Ascending aorta (tissue), 2 donors: ENCODE measurements at regions not wholly inside any gene's neighbourhood (a gene's known extent, or its start where the extent isn't known, plus 50 kb on each side); places are given as distances from the start of the nearest gene placed in this dataset.

Experiments used
- DNase-seq, 2 donors: peaks; one replicate each; pipeline ENCODE4 v3.0.0-alpha.2; 2019; ENCODE audit warnings: low spot score in 2 of 2
- H3K27ac ChIP-seq, 2 donors: fragments of 200-600 bp; sonication (generic); one replicate each; pipeline ENCODE4 v1.5.1; 2016 to 2017; ENCODE audit warnings: mild to moderate bottlenecking in 1 of 2
- H3K27me3 ChIP-seq: fragments of 200-600 bp; sonication (generic); one replicate; pipeline ENCODE4 v1.5.1; 2017
- H3K36me3 ChIP-seq, 2 donors: fragments of 200-600 bp; sonication (generic); one replicate each; pipeline ENCODE4 v1.5.1; 2016
- H3K4me1 ChIP-seq, 2 donors: fragments of 200-600 bp; sonication (generic); one replicate each; pipeline ENCODE4 v1.5.1; 2016 to 2017; ENCODE audit warnings: mild to moderate bottlenecking in 1 of 2
- H3K4me3 ChIP-seq, 2 donors: fragments of 200-600 bp; sonication (generic); one replicate each; pipeline ENCODE4 v1.5.1; 2016 to 2017; ENCODE audit warnings: mild to moderate bottlenecking in 1 of 2
- H3K9me3 ChIP-seq, 2 donors: fragments of 200-600 bp; sonication (generic); one replicate each; pipeline ENCODE4 v1.5.1; 2016
- intact Hi-C: fragments of 100-400 bp; cut with DNase I; formaldehyde crosslinking; loops from one replicate; pipeline ENCODE4 v1.15.1; 2023
- TF ChIP-seq, protein P1 (sequence below), 3 experiments: fragments of 200-600 bp in 2 of 3; fragments of 450-650 bp in 1 of 3; sonication (generic) in 2 of 3; IDR thresholded peaks; one replicate each; pipeline ENCODE4 v1.5.1; 2016 to 2019; ENCODE audit warnings: antibody characterized with exemption in 3 of 3, mild to moderate bottlenecking in 1 of 3, moderate library complexity in 1 of 3

GRCh38 chr9:87085521-87085920 is 138.2 kb upstream of the GAS1 start:
- DNase-seq = no peak
- peaks cover 4 to 6% of the 10 kb centered on the region in 2 donors for H3K4me1 ChIP-seq
- TF ChIP-seq, protein P1, sequence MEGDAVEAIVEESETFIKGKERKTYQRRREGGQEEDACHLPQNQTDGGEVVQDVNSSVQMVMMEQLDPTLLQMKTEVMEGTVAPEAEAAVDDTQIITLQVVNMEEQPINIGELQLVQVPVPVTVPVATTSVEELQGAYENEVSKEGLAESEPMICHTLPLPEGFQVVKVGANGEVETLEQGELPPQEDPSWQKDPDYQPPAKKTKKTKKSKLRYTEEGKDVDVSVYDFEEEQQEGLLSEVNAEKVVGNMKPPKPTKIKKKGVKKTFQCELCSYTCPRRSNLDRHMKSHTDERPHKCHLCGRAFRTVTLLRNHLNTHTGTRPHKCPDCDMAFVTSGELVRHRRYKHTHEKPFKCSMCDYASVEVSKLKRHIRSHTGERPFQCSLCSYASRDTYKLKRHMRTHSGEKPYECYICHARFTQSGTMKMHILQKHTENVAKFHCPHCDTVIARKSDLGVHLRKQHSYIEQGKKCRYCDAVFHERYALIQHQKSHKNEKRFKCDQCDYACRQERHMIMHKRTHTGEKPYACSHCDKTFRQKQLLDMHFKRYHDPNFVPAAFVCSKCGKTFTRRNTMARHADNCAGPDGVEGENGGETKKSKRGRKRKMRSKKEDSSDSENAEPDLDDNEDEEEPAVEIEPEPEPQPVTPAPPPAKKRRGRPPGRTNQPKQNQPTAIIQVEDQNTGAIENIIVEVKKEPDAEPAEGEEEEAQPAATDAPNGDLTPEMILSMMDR (IDR thresholded peaks at IDR 0.05) = no peak
- H3K9me3 ChIP-seq = no peaks in the 10 kb centered on the region
- H3K27ac ChIP-seq = no peak overlapping the region
- H3K27me3 ChIP-seq = no peaks in the 10 kb centered on the region
- no peak overlapping the region for H3K4me3 ChIP-seq
- no peaks in the 10 kb centered on the region for H3K36me3 ChIP-seq
- intact Hi-C loops = no loop called here

- no peak for DNase-seq
- intact Hi-C loops = no loop called here
- H3K27ac ChIP-seq = no peak overlapping the region
- H3K4me1 ChIP-seq = peaks cover 4 to 6% of the 10 kb centered on the region in 2 donors
- no peak overlapping the region for H3K4me3 ChIP-seq
- TF ChIP-seq, protein P1 (IDR thresholded peaks at IDR 0.05) = no peak
- H3K27me3 ChIP-seq = no peaks in the 10 kb centered on the region
- H3K9me3 ChIP-seq = no peaks in the 10 kb centered on the region
- H3K36me3 ChIP-seq = no peaks in the 10 kb centered on the region
Measured at GRCh38 chr9:87086221-87086818, 139.0 kb upstream of the GAS1 start.

- Histone ChIP-seq H3K4me1 (peaks cover 4 to 6% of the 10 kb centered on the region in 2 donors), H3K27me3 (no peaks in the 10 kb centered on the region), H3K36me3 (no peaks in the 10 kb centered on the region), H3K9me3 (no peaks in the 10 kb centered on the region), H3K27ac (no peak overlapping the region), H3K4me3 (no peak overlapping the region)
- DNase-seq = no peak
- TF ChIP-seq, protein P1 (IDR thresholded peaks at IDR 0.05) = no peak
- intact Hi-C loops = no loop called here
Measured at GRCh38 chr9:87087197-87087596, 139.9 kb upstream of the GAS1 start.

GRCh38 chr9:87088192-87088591 is 140.9 kb upstream of the GAS1 start:
- Histone ChIP-seq H3K4me1 (peaks cover 4 to 6% of the 10 kb centered on the region in 2 donors), H3K4me3 (no peak overlapping the region), H3K27ac (no peak overlapping the region), H3K27me3 (no peaks in the 10 kb centered on the region), H3K36me3 (no peaks in the 10 kb centered on the region), H3K9me3 (no peaks in the 10 kb centered on the region)
- intact Hi-C loops = no loop called here
- no peak for DNase-seq
- TF ChIP-seq, protein P1 (IDR thresholded peaks at IDR 0.05) = no peak

DNA sequence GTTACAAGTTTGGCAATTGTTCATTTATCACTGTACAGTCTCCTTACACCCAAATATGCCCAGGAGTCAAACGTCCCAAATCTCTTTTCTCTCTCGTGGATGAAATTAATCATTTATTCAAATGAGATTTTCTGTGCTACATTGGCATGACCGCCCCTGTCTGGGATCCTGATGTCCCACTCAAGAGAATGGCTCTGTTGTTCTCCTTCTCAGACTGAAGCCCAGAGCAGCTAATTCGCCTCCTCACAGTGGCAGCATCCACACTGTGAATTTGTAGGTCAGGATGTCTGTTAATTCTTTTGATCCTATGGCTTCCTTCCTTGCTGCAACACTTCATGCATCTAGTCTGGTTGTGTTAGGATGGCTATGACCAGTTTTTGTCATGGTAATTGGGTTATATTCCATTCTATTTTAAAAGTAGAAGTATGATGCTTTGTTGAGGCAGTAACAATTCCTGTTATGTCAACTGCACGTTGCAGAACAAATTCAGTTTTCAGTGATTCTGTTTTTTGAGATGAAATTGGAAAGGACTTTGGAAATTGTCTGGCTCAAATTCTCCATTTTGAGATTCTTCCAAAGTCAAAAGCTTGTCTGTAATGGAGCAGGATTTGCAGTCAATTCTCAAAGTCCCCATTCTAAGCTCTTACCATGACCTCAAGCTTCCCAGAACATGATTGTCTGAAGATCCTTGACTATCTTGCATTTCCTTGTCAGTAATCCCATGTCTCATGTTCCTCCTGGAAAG is 141.5 kb upstream of the GAS1 start:
- Histone ChIP-seq H3K4me3 (no peak overlapping the region), H3K27me3 (no peaks in the 10 kb centered on the region), H3K27ac (no peak overlapping the region), H3K36me3 (no peaks in the 10 kb centered on the region), H3K9me3 (no peaks in the 10 kb centered on the region), H3K4me1 (peaks cover 4 to 6% of the 10 kb centered on the region in 2 donors)
- DNase-seq = no peak
- TF ChIP-seq, protein P1 (IDR thresholded peaks at IDR 0.05) = no peak
- intact Hi-C loops = no loop called here
